ENCODE measurements at regions not wholly inside any gene's neighbourhood (a gene's known extent, or its start where the extent isn't known, plus 50 kb on each side); places are given as distances from the start of the nearest gene placed in this dataset.

DNA sequence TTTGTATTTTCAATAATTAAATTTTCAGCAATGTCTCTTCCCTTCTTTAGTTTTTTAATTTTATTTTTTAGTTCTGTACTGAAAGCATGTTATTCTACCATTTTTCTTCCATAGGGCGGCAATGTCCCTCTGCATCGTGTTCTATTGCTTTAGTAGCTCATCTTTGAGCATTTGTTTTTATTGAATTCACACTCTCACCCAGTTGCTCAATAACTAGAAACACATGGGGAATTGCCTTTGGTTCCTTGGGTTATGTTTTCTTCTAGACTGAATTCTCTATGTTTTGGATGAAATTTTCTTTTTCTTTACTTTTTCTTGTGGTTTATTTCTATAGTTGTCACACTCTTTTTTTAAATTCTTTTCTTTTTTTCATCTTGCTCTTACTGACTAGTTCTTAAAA is 233.8 kb upstream of the LDB2 start:
- Mint-ChIP-seq H3K4me3 (no peak overlapping the region), H3K36me3 (ENCODE audit: low read depth) (no peaks in the 10 kb centered on the region), H3K27ac (no peak overlapping the region), H3K27me3 (peaks cover 2% of the 10 kb centered on the region), H3K9me3 (peaks cover 8% of the 10 kb centered on the region), H3K4me1 (no peaks in the 10 kb centered on the region)
- no peak for DNase-seq
- no peak for ATAC-seq

- no peak overlapping the region for H3K27ac Mint-ChIP-seq
- H3K4me1 Mint-ChIP-seq: no peaks in the 10 kb centered on the region
- ATAC-seq: no peak
- H3K36me3 Mint-ChIP-seq (ENCODE audit: low read depth): no peaks in the 10 kb centered on the region
- no peak for DNase-seq
- no peak overlapping the region for H3K4me3 Mint-ChIP-seq
- no peaks in the 10 kb centered on the region for H3K27me3 Mint-ChIP-seq
- peaks cover 4% of the 10 kb centered on the region for H3K9me3 Mint-ChIP-seq
Measured at GRCh38 chr4:17128268-17128667, 229.8 kb upstream of the LDB2 start.

DNA sequence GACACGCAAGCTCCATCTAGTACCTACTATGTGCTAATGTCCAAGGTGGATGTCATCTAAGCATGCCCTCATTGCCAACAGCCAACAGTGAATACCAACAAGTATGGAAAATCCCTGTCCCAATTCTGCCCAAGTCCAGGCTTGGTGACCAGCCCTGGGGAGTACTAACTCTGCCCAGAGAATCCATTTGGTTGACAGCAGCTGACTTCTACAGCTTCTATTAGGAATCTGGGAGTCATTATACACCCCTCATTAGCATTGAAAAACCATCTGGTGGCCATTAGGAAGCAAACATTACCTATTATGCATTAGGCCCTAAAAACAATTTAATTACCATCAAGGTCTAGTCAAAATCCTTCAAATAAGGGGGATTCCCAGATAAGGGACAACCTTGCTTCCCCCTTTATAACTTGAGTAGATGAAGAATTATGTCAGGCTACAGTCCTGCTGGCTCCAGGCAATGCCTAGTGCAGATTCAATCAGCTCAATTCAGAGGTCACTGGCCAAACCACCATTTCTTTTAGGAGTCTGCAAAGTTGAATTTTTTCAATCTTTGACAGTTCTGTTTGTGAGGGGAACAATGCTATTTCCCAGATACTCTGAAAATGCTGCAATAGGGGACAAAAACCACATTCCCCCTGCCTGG is 228.0 kb upstream of the LDB2 start:
- Mint-ChIP-seq H3K36me3 (ENCODE audit: low read depth) (no peaks in the 10 kb centered on the region), H3K4me3 (no peak overlapping the region), H3K4me1 (no peaks in the 10 kb centered on the region), H3K27ac (no peak overlapping the region), H3K9me3 (peaks cover 3% of the 10 kb centered on the region), H3K27me3 (no peaks in the 10 kb centered on the region)
- ATAC-seq: no peak
- no peak for DNase-seq

DNA sequence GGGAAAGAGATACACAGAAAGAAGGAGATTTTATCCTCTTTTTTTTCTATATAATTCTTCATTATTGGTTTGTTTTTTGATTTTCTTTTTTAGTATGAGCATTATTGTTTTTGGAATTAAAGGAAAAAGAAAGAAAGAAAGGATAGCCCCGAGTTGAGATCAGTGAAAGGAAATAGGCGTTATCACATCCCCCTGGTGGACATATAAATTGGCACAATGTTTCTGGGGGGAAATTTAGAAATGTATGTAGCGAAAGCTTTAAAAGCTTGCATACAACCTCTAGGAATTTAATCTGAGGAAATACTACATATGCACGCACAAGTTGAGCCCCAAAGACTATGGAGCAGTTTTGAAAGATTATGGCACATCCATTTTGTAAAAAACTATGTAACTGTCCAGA is 226.3 kb upstream of the LDB2 start:
- Mint-ChIP-seq H3K27ac (no peak overlapping the region), H3K4me3 (no peak overlapping the region), H3K9me3 (no peaks in the 10 kb centered on the region), H3K27me3 (no peaks in the 10 kb centered on the region), H3K4me1 (no peaks in the 10 kb centered on the region), H3K36me3 (ENCODE audit: low read depth) (no peaks in the 10 kb centered on the region)
- ATAC-seq (no peak), DNase-seq (no peak)

DNA sequence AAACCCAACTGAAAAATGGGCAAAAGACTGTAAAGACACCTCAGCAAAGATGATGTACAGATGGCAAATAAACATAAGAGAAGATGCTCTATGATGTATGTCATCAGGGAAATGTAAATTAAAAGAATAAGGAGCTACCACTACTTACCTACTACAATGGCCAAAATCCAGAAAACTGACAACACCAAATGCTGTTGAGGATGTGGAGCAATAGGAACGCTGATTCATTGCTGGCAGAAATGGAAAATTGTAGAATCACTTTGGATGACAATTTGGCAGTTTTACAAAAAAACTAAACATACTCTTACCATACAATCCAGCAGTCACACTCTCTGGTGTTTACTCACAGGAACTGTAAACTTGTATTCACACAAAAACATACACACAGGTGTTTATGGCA is 222.3 kb upstream of the LDB2 start:
- Mint-ChIP-seq H3K4me3 (no peak overlapping the region), H3K27ac (no peak overlapping the region), H3K36me3 (ENCODE audit: low read depth) (no peaks in the 10 kb centered on the region), H3K9me3 (no peaks in the 10 kb centered on the region), H3K27me3 (peaks cover 3% of the 10 kb centered on the region), H3K4me1 (no peaks in the 10 kb centered on the region)
- no peak for ATAC-seq
- DNase-seq: no peak

DNA sequence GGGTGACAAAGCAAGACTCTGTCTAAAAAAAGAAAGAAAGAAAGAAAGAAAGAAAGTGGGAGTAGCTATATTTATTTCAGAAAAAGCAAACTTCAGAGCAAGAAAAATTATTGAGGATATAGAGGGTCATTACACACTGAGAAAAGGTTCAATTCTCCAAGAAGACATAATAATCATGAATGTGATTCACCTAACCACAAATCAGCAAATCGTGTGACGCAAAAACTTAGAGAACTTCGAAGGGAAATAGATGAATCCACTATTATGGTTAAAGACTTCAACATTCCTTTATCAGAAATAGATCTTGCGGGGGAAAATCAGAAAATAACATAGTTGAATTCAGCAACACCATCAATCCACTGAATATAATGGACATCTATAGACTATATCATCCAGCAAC is 219.3 kb upstream of the LDB2 start:
- Mint-ChIP-seq H3K4me3 (no peak overlapping the region), H3K27ac (no peak overlapping the region)

DNA sequence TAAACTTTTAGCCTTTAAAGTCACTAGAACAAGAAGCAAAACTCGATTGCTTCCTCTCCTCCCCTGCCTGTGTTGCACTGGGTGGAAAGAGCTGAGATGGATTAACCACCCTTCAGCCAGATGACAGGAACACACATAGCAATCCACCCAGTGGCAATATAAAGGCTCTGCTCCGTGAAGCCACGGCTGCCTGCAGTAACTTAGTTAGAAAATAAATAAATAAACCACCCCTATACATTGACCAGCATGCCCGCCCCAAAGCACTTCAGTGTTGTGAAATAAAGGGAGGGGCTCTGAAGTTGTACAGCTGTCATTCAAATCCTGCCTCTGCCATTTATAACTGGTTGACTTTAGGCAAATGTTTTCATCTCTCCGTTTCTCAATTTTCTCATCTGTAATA is 217.1 kb upstream of the LDB2 start:
- Mint-ChIP-seq H3K4me3 (no peak overlapping the region), H3K36me3 (ENCODE audit: low read depth) (no peaks in the 10 kb centered on the region), H3K9me3 (no peaks in the 10 kb centered on the region), H3K27ac (no peak overlapping the region), H3K27me3 (peaks cover 5% of the 10 kb centered on the region), H3K4me1 (no peaks in the 10 kb centered on the region)
- ATAC-seq: no peak
- DNase-seq: no peak

More for the DNA sequence above, 219.3 kb upstream of the LDB2 start:
- Mint-ChIP-seq H3K27me3 (peaks cover 3% of the 10 kb centered on the region), H3K36me3 (ENCODE audit: low read depth) (no peaks in the 10 kb centered on the region), H3K9me3 (no peaks in the 10 kb centered on the region), H3K4me1 (no peaks in the 10 kb centered on the region)
- no peak for ATAC-seq
- DNase-seq: no peak

GRCh38 chr4:17112292-17112659 is 213.8 kb upstream of the LDB2 start:
- peaks cover 6% of the 10 kb centered on the region for H3K9me3 Mint-ChIP-seq
- DNase-seq: peak; percentile 6
- ATAC-seq: no peak
- no peak overlapping the region for H3K4me3 Mint-ChIP-seq
- no peaks in the 10 kb centered on the region for H3K4me1 Mint-ChIP-seq
- no peaks in the 10 kb centered on the region for H3K36me3 Mint-ChIP-seq (ENCODE audit: low read depth)
- H3K27ac Mint-ChIP-seq: no peak overlapping the region
- H3K27me3 Mint-ChIP-seq: peaks cover 5% of the 10 kb centered on the region

- peaks cover 6% of the 10 kb centered on the region for H3K9me3 Mint-ChIP-seq
- DNase-seq: no peak
- no peak for ATAC-seq
- H3K36me3 Mint-ChIP-seq (ENCODE audit: low read depth): no peaks in the 10 kb centered on the region
- no peak overlapping the region for H3K4me3 Mint-ChIP-seq
- peaks cover 2% of the 10 kb centered on the region for H3K27me3 Mint-ChIP-seq
- no peaks in the 10 kb centered on the region for H3K4me1 Mint-ChIP-seq
- H3K27ac Mint-ChIP-seq: no peak overlapping the region
Measured at GRCh38 chr4:17109126-17109525, 210.7 kb upstream of the LDB2 start.

GRCh38 chr4:17103231-17103630 is 204.8 kb upstream of the LDB2 start:
- ATAC-seq: no peak
- Mint-ChIP-seq H3K4me1 (no peaks in the 10 kb centered on the region), H3K36me3 (ENCODE audit: low read depth) (no peaks in the 10 kb centered on the region), H3K4me3 (no peak overlapping the region), H3K9me3 (no peaks in the 10 kb centered on the region), H3K27me3 (no peaks in the 10 kb centered on the region), H3K27ac (no peak overlapping the region)
- no peak for DNase-seq

DNA sequence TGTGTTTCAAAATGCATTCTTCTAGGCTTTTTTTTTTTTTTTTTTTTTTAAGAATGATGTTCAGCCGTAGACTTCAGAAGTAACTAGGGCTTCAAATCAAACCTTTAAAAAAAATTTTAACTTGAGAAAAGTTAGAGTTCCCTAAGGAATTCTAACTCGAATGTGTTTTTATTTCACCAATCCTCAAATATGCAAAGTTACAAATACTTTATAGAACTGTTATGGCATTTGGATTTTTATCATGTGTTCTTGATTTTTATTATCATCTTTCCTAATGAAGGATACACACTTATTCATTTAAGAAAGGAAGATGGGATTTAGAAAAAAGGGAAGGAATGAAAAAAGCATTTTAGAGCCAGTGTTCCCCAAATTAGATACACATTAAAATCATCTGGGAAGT is 200.6 kb upstream of the LDB2 start:
- H3K27me3 Mint-ChIP-seq: no peaks in the 10 kb centered on the region
- no peak overlapping the region for H3K4me3 Mint-ChIP-seq
- DNase-seq: no peak
- no peaks in the 10 kb centered on the region for H3K36me3 Mint-ChIP-seq (ENCODE audit: low read depth)
- no peaks in the 10 kb centered on the region for H3K9me3 Mint-ChIP-seq
- no peaks in the 10 kb centered on the region for H3K4me1 Mint-ChIP-seq
- no peak for ATAC-seq
- no peak overlapping the region for H3K27ac Mint-ChIP-seq

- H3K27me3 Mint-ChIP-seq: no peaks in the 10 kb centered on the region
- H3K27ac Mint-ChIP-seq: no peak overlapping the region
- no peaks in the 10 kb centered on the region for H3K9me3 Mint-ChIP-seq
- no peak overlapping the region for H3K4me3 Mint-ChIP-seq
- DNase-seq (no peak), ATAC-seq (no peak)
- no peaks in the 10 kb centered on the region for H3K36me3 Mint-ChIP-seq (ENCODE audit: low read depth)
- peaks cover 2% of the 10 kb centered on the region for H3K4me1 Mint-ChIP-seq
Measured at GRCh38 chr4:17098401-17098800, 200.0 kb upstream of the LDB2 start.

DNA sequence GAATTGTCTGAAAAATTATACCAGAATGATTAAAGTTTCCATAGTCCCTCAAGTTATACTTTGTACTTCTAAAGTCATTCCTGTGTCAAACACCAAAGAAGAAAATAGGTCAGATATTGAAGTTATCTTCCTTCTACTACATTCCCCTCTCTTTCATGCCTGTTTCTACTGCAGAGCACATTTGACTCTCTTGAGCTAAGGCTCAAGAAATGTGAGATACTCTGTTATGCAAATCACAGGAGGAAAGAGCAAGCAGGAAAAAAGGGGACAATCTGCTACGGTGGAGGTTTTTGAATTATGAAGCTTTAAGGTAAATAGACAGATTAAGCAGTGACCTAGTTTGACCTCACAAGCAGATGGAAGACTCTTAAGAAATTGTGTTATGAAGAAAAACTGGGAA is 198.9 kb upstream of the LDB2 start:
- H3K27me3 Mint-ChIP-seq: no peaks in the 10 kb centered on the region
- no peak overlapping the region for H3K4me3 Mint-ChIP-seq
- DNase-seq: no peak
- H3K36me3 Mint-ChIP-seq (ENCODE audit: low read depth): no peaks in the 10 kb centered on the region
- no peaks in the 10 kb centered on the region for H3K9me3 Mint-ChIP-seq
- H3K27ac Mint-ChIP-seq: no peak overlapping the region
- peaks cover 10% of the 10 kb centered on the region for H3K4me1 Mint-ChIP-seq
- ATAC-seq: no peak

- DNase-seq: no peak
- no peak for ATAC-seq
- Mint-ChIP-seq H3K36me3 (ENCODE audit: low read depth) (no peaks in the 10 kb centered on the region), H3K27ac (no peak overlapping the region), H3K9me3 (no peaks in the 10 kb centered on the region), H3K4me3 (no peak overlapping the region), H3K4me1 (peaks cover 10% of the 10 kb centered on the region), H3K27me3 (no peaks in the 10 kb centered on the region)
Measured at GRCh38 chr4:17096692-17097091, 198.2 kb upstream of the LDB2 start.

DNA sequence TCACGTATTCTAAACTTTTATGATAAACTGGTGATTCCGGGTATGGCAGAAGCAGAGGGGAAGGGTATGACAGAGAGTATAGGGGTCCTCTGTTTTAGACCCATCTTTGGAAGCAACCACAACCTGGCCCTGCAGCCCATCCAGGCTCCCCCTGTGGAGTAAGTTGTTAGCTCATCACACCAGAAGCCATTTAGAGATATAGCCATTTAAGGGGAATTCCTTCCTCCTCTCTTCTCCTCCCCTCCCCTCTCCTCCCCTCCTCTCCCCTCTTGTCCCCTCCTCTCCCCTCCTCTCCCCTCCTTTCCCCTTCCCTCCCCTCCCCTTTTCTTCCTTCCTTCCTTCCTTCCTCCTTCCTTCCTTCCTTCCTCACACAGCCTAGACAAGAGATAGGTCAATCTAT is 197.3 kb upstream of the LDB2 start:
- Mint-ChIP-seq H3K9me3 (no peaks in the 10 kb centered on the region), H3K4me3 (no peak overlapping the region), H3K27me3 (no peaks in the 10 kb centered on the region), H3K4me1 (peaks cover 10% of the 10 kb centered on the region), H3K36me3 (ENCODE audit: low read depth) (no peaks in the 10 kb centered on the region), H3K27ac (no peak overlapping the region)
- DNase-seq (no peak), ATAC-seq (no peak)

- H3K27me3 Mint-ChIP-seq: no peaks in the 10 kb centered on the region
- no peak overlapping the region for H3K4me3 Mint-ChIP-seq
- no peak overlapping the region for H3K27ac Mint-ChIP-seq
- no peak for DNase-seq
- H3K36me3 Mint-ChIP-seq (ENCODE audit: low read depth): no peaks in the 10 kb centered on the region
- peaks cover 10% of the 10 kb centered on the region for H3K4me1 Mint-ChIP-seq
- ATAC-seq: no peak
- no peaks in the 10 kb centered on the region for H3K9me3 Mint-ChIP-seq
Measured at GRCh38 chr4:17094876-17095210, 196.4 kb upstream of the LDB2 start.
